ENCODE measurements at regions not wholly inside any gene's neighbourhood (a gene's known extent, or its start where the extent isn't known, plus 50 kb on each side); places are given as distances from the start of the nearest gene placed in this dataset.
"Not testable (repeated sequence)": the region's sequence is repeated elsewhere in the genome, so short reads cannot be mapped to it uniquely, and the experiment has no call there.

- not testable (repeated sequence) for DNase-seq (ENCODE audit: low spot score)
Observed at GRCh38 chr4:138435046-138435445, 192.9 kb upstream of the SLC7A11 start.

DNA sequence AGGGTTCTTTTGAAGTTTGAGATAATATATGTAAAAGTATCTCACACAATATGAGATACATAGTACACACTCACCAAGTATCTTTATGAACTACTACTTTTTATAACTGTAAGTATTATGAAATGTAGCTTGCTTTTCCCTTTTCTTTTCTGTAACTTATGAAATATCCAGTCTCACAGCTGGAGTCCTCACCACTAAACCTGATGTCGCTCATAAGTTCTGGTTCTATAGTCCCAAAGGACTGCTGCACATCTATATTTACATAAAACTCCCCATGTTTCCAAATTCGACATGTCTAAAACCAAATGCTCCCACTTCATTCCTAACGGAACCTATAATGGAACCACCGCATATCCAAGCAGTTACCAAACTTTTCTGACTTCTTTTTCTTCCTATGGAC, 186.5 kb upstream of the SLC7A11 start:
- no peak for DNase-seq (ENCODE audit: low spot score)

DNA sequence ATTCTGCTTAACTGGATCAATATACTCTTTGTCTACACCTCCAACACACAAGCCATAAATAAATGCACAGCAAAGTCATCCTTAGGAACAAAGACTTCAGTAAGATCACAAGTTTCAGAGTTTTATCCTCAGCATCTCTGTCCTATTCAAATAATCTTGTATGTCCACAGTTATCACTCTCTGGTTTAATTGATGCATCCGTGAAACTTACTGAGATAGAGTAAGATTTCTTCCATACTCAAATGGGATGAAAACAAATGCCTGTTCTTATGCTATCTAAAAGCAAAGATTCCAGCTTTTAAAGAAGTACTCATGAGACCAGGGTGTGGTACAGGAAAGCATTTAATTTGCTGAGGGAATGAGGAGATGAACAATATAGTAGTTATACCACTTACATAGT, 184.6 kb upstream of the SLC7A11 start:
- DNase-seq (ENCODE audit: low spot score) = no peak

DNA sequence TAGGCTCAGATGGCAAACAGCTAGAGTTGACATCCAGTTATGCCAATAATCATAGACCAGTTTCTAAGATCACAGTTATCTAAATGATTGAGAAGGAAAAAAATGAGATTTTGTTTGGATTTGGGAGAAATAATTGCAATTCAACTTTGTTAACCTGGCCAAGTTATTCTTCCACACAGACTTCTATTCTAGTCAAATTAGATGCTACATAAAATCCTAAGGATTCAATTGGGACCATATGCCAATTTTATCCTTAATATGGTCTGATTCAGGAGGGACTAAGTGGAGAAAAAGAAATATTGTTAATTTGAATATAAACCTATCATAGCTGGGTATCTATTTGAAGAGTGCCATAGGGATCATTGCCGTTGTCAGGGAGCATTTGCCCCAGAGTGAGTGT, 178.3 kb upstream of the SLC7A11 start:
- DNase-seq (ENCODE audit: low spot score) = no peak

DNA sequence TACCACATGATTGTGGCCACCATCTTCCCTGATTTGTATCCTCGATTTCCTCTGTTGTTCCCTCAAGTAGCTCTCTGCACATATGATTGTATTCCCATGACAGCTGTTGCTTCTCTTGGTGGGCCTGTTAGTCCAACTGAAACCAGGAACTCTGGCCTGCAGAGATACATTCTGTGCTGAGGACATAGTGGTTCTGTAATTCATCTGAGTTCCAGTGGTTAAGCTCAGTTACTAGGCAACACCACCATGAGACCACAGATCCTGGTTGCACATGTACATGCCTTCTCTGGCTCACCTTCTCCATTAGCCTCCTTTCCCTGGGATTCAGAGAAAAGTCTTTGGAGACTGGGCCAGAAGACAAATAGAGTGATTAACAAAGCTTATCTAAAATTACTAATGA, 172.1 kb upstream of the SLC7A11 start:
- DNase-seq (ENCODE audit: low spot score) = no peak

DNA sequence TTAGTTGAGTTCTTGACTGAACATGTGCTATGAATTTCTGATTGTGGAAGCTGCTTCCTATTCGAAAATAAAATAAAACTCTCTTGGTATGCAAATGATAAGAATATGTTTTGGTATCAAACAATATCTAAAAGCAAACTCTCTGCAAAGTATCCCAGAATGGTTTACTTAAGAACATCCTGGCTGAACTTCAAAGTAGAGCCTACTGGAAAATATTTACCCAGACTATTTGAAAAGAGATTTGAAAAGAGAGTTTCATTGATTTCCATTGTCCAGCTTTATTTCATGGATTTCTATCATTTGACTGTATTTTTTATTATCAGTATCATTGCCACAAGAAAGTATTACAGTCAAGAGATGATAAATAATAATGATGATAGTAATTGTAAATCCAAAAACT, 171.1 kb upstream of the SLC7A11 start:
- DNase-seq (ENCODE audit: low spot score) = no peak

GRCh38 chr4:138412847-138413246, 170.7 kb upstream of the SLC7A11 start:
- DNase-seq (ENCODE audit: low spot score) = no peak

- no peak for DNase-seq (ENCODE audit: low spot score)
Observed at GRCh38 chr4:138410266-138410665, 168.1 kb upstream of the SLC7A11 start.

DNA sequence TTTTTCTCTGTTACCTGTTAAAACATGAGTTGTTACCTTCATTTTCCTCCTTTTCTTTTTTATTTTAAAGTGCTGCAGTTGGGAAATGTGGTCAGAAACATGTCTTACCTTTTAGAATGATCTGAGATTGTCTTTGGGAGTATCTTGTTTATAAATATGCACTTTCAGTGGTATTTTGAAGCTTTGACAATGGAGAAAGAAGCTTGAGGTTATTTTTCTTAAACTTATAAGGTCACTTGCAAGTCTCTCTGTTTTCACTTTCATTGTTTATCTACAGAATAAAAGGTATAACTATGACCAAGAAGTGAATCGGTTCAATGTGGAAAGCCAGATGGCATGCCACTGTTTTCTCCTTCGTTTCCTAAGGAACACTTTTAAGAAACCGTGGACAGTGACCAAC, 167.5 kb upstream of the SLC7A11 start:
- no peak for DNase-seq (ENCODE audit: low spot score)

DNA sequence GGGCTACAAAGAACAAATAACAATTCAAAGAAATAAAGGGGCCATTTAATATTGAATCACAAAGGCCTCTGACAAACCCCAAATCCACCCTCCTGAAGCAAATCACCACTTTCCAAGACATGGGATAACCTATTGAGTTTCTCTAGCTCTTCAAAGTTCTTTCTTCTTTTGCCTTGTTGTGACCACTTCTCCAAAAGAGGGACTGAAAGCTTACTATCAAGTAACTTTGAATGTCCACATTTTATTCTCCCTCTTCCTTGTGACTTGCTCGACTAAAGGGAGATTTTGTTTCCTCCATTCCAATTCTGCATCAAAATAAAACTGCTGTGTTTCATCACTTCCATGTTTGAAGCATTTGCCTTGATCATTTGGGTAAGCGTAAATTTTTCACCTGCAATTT, 166.6 kb upstream of the SLC7A11 start:
- no peak for DNase-seq (ENCODE audit: low spot score)

DNA sequence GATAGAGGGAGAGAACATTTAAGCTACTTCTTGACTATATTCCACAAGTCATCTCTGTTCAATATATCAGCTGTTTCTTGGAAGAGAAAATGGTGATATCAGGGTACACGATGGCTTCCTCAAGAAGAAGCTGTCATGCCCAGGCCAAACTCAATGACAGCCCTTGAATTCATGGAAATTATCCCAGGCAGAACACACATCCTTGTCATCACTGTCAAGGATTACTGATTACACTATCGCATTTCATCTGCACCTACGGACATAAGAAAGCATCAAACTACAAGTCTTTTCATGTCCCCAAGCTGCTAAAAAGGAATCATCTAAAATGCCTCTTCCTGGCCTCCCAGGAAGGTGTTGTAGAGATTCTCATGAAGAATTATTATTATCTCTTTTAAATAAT, 165.2 kb upstream of the SLC7A11 start:
- no peak for DNase-seq (ENCODE audit: low spot score)

- DNase-seq (ENCODE audit: low spot score) = no peak
Observed at GRCh38 chr4:138406876-138407275, 164.7 kb upstream of the SLC7A11 start.

DNA sequence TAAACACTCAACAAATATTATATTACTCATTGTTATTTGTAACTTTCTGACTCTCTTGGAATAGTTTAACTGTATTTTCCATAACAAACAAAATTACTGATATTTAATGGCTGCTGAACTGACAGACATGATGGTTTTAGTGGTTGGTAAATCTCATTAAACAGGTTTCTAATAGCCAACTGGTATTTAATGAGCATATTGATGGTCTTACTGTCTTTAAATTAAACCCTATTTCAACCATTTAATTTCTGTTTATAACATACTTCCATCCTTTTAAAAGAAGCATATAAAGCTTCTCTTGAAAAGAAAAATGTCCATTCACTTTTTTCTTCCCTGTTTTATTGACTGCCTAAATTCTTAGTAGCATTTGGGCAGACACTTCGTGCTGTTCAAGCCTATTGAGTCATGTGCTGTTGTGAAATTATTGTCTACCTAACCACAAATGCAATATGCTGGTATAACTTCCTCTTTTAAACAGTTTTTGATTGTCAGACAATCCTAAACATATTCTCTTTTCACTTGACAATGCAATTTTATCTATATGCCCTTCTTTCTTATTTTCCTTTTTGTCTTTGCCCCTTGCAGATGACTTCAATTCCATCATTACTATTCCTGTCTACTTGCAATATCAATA, 163.9 kb upstream of the SLC7A11 start:
- no peak for DNase-seq (ENCODE audit: low spot score)

- no peak for DNase-seq (ENCODE audit: low spot score)
Observed at GRCh38 chr4:138405466-138405891, 163.3 kb upstream of the SLC7A11 start.

DNA sequence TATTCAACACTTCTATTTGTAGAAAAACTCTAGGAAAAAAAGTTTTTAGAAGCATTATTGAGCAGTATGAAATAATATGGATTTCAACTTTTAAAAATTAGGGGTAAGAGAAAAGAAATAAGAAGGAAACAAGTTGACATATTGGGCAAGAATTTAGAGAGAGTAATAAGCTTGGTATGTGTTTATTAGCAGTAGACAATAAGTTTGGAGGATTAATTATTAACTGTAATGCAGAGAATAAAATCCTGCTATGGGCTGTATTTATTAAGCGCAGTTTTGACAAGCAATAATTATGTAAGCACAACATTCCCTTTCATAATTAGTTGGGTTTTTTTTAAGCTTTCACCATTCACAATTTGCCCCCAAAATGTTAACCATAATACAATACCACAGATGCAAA, 162.7 kb upstream of the SLC7A11 start:
- no peak for DNase-seq (ENCODE audit: low spot score)

DNA sequence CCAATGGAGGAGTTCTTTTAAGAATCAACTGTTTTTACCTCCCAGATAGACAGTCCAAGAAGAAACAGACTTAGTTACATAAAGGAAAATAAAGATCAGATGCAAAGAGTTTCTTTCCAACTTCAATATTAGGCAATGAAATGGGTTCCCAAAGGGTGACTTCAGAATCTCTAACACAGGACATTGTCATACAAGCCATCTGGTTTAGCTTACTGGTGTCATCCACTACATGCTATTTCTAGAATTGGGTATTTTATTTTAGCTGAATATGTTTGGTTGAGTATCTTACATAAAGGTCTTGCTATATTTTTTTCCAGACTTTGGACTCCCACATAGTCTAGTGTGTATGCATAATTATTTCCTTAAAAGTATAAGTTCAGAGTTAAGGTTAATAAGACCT, 162.1 kb upstream of the SLC7A11 start:
- no peak for DNase-seq (ENCODE audit: low spot score)

DNA sequence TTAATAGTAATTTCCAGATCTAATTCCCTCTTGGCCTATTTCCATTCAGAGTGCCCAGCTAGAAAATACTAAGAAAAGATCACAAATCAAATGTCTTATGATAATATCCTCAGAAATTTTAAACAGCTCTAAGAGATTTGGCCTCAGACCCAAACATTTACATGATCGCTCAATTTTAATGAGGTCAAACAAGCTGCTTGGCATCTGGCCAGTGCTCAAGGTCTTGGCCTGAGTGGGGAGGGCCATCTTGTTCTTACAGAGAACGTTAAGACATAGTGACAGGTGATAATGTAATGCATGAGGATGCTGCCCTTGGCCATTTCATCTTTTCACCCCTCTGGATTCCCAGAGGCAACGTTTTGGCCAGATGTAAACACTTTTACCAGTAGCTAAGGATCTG, 159.2 kb upstream of the SLC7A11 start:
- no peak for DNase-seq (ENCODE audit: low spot score)

DNA sequence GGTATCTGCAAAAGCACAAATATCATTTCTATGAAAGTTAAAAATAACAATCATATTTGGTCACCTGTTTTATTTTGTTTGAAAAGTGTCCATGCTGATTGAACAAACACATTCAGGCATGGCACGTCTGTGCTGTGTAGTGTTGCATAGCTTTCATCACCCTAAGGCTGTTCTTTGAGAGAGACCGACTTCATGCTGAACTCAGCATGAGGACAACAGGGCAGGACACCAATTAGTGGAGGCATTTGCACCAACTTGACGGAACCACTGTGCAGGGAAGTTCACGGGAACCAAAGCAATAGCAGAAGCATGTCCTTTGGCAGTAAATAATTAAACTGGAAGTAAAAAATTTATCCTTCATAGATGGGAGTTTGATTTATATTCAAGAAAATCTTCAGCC, 158.4 kb upstream of the SLC7A11 start:
- DNase-seq (ENCODE audit: low spot score) = no peak

GRCh38 chr4:138400066-138400465, 157.9 kb upstream of the SLC7A11 start:
- no peak for DNase-seq (ENCODE audit: low spot score)

DNA sequence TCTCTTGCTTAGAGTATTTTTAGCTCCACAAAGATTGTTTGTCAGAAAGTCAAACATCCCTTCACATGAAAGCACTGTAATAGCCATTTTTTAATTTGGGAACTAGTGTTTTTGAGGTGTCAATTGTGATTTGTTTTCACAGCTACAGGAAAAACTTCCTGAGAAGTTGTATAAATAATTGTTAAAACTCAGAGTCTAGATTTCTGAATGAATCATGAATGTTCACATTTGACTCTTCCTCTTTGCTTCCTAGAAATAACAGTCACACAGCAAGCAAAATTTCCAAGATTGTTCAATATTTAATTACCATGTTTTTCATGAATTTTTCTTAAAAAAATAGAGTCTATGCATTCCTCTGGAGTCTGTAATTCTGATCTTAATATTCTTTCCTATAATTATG, 156.9 kb upstream of the SLC7A11 start:
- DNase-seq (ENCODE audit: low spot score) = no peak

GRCh38 chr4:138398322-138398721, 156.2 kb upstream of the SLC7A11 start:
- no peak for DNase-seq (ENCODE audit: low spot score)

DNA sequence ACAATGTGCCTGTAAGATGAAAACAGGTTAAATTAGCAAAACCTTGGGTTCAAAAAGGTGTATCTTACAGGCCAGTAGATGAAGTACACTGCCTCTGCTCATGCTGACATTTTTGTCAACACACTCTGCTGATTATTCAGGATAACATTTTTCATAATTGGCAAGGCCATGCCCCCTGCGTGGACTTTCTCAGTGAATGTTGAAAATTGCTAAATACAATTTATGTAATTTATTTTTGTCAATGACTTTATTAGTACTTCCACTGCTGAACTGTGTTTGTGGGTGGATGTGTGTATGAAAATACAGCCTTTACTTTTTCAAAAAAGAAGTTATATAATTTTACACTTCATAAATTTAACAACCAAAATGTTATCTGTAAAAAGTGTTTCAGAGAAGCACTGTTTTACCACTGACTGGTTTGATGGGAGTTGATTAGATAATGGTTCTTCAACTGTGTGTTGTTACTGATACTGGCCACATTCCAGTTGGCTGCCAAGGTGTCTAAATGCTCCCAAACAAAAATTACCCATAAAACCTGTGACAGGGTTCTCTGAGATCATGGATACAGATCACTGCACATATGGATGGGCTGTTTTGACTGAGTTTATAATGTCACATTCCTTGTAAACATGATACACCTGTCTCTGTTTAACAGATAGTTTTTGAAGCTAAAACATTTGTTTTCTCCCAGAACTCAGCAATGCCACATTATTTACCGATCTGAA, 151.9 kb upstream of the SLC7A11 start:
- no peak for DNase-seq (ENCODE audit: low spot score)

DNA sequence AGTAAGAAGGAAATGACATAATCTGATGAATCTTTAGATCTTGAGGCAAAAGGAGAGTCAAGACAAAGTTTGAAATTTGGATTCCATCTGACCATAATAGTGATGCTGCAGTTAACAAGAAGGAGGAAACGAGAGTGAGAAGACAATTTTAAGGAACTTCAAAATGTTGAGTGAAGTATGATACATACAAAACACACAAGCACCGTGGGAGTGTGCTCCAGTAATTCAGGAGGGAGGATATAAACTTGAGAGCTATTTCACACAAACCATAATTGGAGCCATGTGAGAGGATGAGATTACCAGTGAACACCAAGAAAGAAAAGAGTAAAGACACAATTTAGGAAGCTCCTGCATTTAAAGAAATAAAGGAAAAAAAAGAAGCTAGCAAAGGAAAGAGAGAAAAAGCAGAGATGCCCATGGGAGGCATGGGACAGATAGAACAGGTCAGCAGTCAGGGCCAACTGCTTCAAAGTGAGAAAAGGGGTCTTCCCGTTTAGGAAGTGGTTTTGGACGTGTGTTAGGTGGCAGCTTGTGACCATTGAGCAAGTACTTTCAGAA, 150.7 kb upstream of the SLC7A11 start:
- DNase-seq (ENCODE audit: low spot score) = no peak

Data from CD4-positive, alpha-beta T cell treated with Interleukin-6 at 100 ng/mL for 8 hours (primary cell).